HCT116 (cell line): ENCODE measurements at regions not wholly inside any gene's neighbourhood (a gene's known extent, or its start where the extent isn't known, plus 50 kb on each side); places are given as distances from the start of the nearest gene placed in this dataset.
"Not testable (repeated sequence)": the region's sequence is repeated elsewhere in the genome, so short reads cannot be mapped to it uniquely, and the experiment has no call there.

Experiments used
- ATAC-seq: fragments of 200-7000 bp; cut with Tn5 transposase; 2 replicates; pipeline ENCODE4 v1.9.1; 2020; ENCODE audit warnings: mild to moderate bottlenecking, moderate library complexity
- BruUV-seq: library from RNA; stranded (reverse); fragments of 400-500 nt; replicated peaks from 2 replicates; lab custom pipeline; 2021; lab: Mats Ljungman, UMichigan
- CTCF ChIA-PET: fragments of 300-600 bp; sonication (Branson Sonifier 250); formaldehyde crosslinking; loops from one replicate; lab custom pipeline; 2021; ENCODE audit warnings: antibody characterized with exemption; lab: Charles Lee
- POLR2A ChIA-PET: fragments of 300-600, 350-600 bp; sonication (Branson Sonifier 250); formaldehyde crosslinking; loops from one replicate; lab custom pipeline; 2021; ENCODE audit warnings: antibody characterized with exemption; lab: Charles Lee
- RAD21 ChIA-PET, 2 experiments: fragments of 300-600 bp; sonication (Branson Sonifier 250); formaldehyde crosslinking; loops; one replicate each; lab custom pipeline; 2023; ENCODE audit warnings: low total read pairs in 2 of 2; ENCODE audit not compliant: uncharacterized antibody in 2 of 2, unreplicated experiment in 2 of 2, low non-redundant PET in 1 of 2; lab: Charles Lee
- DNase-seq: peaks from one replicate; pipeline ENCODE4 v3.0.0-alpha.2; 2010; ENCODE audit warnings: low read depth, low spot score
- H2AFZ ChIP-seq: fragments of 200-600 bp; shearing (Covaris generic), sonication (generic); 2 replicates; pipeline ENCODE4 v1.6.1; 2017; ENCODE audit warnings: low read depth, mixed run types, mixed read lengths, antibody characterized with exemption, low read length; ENCODE audit not compliant: poor library complexity, severe bottlenecking
- H3K27ac ChIP-seq: 2 replicates; pipeline ENCODE4 v1.5.1; 2012; ENCODE audit warnings: low read depth, low read length
- H3K27me3 ChIP-seq: fragments of 200-600 bp; sonication (generic); 2 replicates; pipeline ENCODE4 v1.6.1; 2016; ENCODE audit warnings: mixed run types, low read length, mixed read lengths; ENCODE audit not compliant: insufficient read depth
- H3K36me3 ChIP-seq, 2 experiments: fragments of 200-500 bp in 1 of 2; fragments of 200-600 bp in 1 of 2; sonication (Bioruptor generic) in 1 of 2; sonication (generic) in 1 of 2; 2 replicates each; pipeline versions ENCODE4 v1.5.1 to v1.6.1; 2014 to 2016; ENCODE audit warnings: low read length in 2 of 2, inconsistent platforms in 1 of 2, mixed read lengths in 1 of 2, mixed run types in 1 of 2; ENCODE audit not compliant: insufficient read depth in 2 of 2, control insufficient read depth in 1 of 2
- H3K4me1 ChIP-seq, 2 experiments: fragments of 200-600 bp in 1 of 2; sonication (generic) in 1 of 2; 2 replicates each; pipeline versions ENCODE4 v1.5.1 to v1.6.1; 2012 to 2017; ENCODE audit warnings: low read length in 2 of 2, inconsistent platforms in 1 of 2, mild to moderate bottlenecking in 1 of 2, mixed read lengths in 1 of 2, mixed run types in 1 of 2, moderate library complexity in 1 of 2; ENCODE audit not compliant: insufficient read depth in 2 of 2, control insufficient read depth in 1 of 2
- H3K4me2 ChIP-seq: fragments of 200-600 bp; sonication (generic); 2 replicates; pipeline ENCODE4 v1.6.1; 2017; ENCODE audit warnings: mixed run types, low read length, mixed read lengths
- H3K4me3 ChIP-seq, 2 experiments: fragments of 200-600 bp in 1 of 2; sonication (generic) in 1 of 2; replicated peaks in 1 of 2; 2 replicates each; pipeline ENCODE4 v1.5.1; 2011 to 2016; ENCODE audit warnings: low read length in 2 of 2, control low read depth in 1 of 2, low read depth in 1 of 2, mild to moderate bottlenecking in 1 of 2, mixed read lengths in 1 of 2, mixed run types in 1 of 2
- H3K79me2 ChIP-seq: fragments of 200-600 bp; sonication (generic); 2 replicates; pipeline ENCODE4 v1.6.1; 2017; ENCODE audit warnings: mild to moderate bottlenecking, mixed run types, low read length, moderate library complexity, mixed read lengths; ENCODE audit not compliant: insufficient read depth
- H3K9ac ChIP-seq: fragments of 200-600 bp; sonication (generic); 2 replicates; pipeline ENCODE4 v1.6.1; 2016; ENCODE audit warnings: low read length, mixed read lengths
- H3K9me2 ChIP-seq: fragments of 200-600 bp; sonication (generic), shearing (Covaris generic); 2 replicates; pipeline ENCODE4 v1.6.1; 2017; ENCODE audit warnings: mixed run types, mild to moderate bottlenecking, moderate library complexity; ENCODE audit not compliant: insufficient read depth
- H3K9me3 ChIP-seq, 2 experiments: fragments of 200-500 bp in 1 of 2; fragments of 200-600 bp in 1 of 2; sonication (Bioruptor generic) in 1 of 2; sonication (generic) in 1 of 2; 2 replicates each; pipeline ENCODE4 v1.6.1; 2014 to 2017; ENCODE audit warnings: low read length in 2 of 2, mixed read lengths in 2 of 2, inconsistent platforms in 1 of 2, low read depth in 1 of 2, mild to moderate bottlenecking in 1 of 2, mixed run types in 1 of 2, moderate library complexity in 1 of 2; ENCODE audit not compliant: control insufficient read depth in 1 of 2, insufficient read depth in 1 of 2
- H4K20me1 ChIP-seq: fragments of 200-600 bp; sonication (generic), shearing (Covaris generic); 2 replicates; pipeline ENCODE4 v1.6.1; 2017; ENCODE audit warnings: mixed run types, mild to moderate bottlenecking, moderate library complexity; ENCODE audit not compliant: insufficient read depth
- CBX3 ChIP-seq: IDR thresholded peaks from 2 replicates; pipeline ENCODE4 v1.6.1; 2012; ENCODE audit warnings: low read depth
- CEBPB ChIP-seq: IDR thresholded peaks from 2 replicates; pipeline ENCODE4 v1.6.1; 2012; ENCODE audit warnings: low read depth
- ELF1 ChIP-seq: IDR thresholded peaks from 2 replicates; pipeline ENCODE4 v1.6.1; 2012; ENCODE audit warnings: low read depth, borderline replicate concordance
- EZH2 ChIP-seq: fragments of 200-600 bp; sonication (generic); IDR thresholded peaks from 2 replicates; pipeline ENCODE4 v1.6.1; 2017; ENCODE audit warnings: antibody characterized with exemption, mixed run types
- POLR2AphosphoS5 ChIP-seq: IDR thresholded peaks from 2 replicates; pipeline ENCODE4 v1.6.1; 2011; ENCODE audit warnings: mild to moderate bottlenecking, low read depth, low read length, moderate library complexity
- RAD21 ChIP-seq: IDR thresholded peaks from 2 replicates; pipeline ENCODE4 v1.6.1; 2012; ENCODE audit warnings: low read depth, mild to moderate bottlenecking
- YY1 ChIP-seq: IDR thresholded peaks from 2 replicates; pipeline ENCODE4 v1.6.1; 2011; ENCODE audit warnings: low read length, low read depth, moderate library complexity, mild to moderate bottlenecking; ENCODE audit not compliant: insufficient replicate concordance; ENCODE audit errors: extremely low read depth
- ZNF274 ChIP-seq: fragments of 200-500 bp; sonication (Bioruptor generic); IDR thresholded peaks from 2 replicates; pipeline ENCODE4 v1.6.1; 2014; ENCODE audit warnings: mild to moderate bottlenecking, low read depth, low read length, inconsistent platforms
- intact Hi-C: fragments of 100-400 bp; cut with micrococcal nuclease; formaldehyde crosslinking; loops from 2 replicates; pipeline ENCODE4 v1.10.0; 2022
- TF ChIP-seq, protein P1 (sequence below): IDR thresholded peaks from 2 replicates; pipeline ENCODE4 v1.6.1; 2012; ENCODE audit warnings: low read depth
- TF ChIP-seq, protein P2 (sequence below): IDR thresholded peaks from 2 replicates; pipeline ENCODE4 v1.6.1; 2012

DNA sequence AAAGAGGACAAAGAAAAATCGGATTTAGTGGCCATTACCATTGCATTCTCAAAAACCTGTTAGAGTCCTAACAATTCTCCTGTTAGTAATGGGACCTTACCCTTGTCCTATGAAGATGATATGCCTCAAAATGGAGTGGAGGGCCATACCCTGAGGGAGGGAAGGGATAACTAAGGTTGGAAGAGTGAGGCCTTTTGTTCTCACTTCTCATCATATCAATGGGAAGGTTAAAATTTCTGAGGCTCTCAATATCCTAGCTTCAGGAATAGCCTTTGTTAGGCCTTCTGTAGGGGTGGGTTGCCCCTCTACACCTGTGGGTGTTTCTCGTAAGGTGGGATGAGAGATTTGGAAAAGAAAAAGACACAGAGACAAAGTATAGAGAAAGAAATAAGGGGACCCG is 109.4 kb upstream of the SGIP1 start:
- H3K9me3 ChIP-seq, RAD21 ChIA-PET, H3K4me1 ChIP-seq, H3K36me3 ChIP-seq, H2AFZ ChIP-seq, H3K9ac ChIP-seq, ATAC-seq, BruUV-seq, intact Hi-C loops, H3K4me2 ChIP-seq, H3K27ac ChIP-seq, H4K20me1 ChIP-seq, DNase-seq, H3K27me3 ChIP-seq, H3K9me2 ChIP-seq, CTCF ChIA-PET, H3K79me2 ChIP-seq, POLR2A ChIA-PET, H3K4me3 ChIP-seq: not testable (repeated sequence)

DNA sequence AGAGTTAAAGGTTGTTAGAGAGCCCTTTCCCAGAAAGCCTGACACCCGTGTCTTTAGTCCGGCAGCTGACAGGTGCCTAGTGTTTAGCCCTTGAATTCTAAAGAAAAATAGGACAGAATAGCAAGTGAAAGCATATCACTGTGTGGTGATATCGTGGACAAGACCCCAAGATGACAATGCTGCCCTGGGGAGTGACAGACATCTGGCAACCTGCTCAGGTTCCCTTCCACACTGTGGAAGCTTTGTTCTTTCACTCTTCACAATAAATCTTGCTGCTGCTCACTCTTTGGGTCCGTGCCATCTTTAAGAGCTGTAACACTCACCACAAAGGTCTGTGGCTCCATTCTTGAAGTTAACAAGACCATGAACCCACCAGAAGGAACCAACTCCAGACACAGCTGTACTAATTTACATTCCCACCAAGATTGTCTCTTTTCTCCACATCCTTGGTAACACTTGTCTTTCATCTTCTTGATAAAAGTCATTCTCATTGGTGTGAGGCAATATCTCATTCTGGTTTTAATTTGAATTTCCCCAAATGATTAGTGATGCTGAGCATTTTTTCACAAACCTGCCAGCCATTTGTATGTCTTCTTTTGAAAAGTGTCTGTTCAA is 107.6 kb upstream of the SGIP1 start:
- Histone ChIP-seq H3K4me3 (no peak overlapping the region), H3K4me1 (no peaks in the 10 kb centered on the region), H3K9me2 (no peaks in the 10 kb centered on the region), H3K9me3 (no peaks in the 10 kb centered on the region; a peak in 1 of 4 replicates), H3K27ac (no peak overlapping the region), H3K9ac (no peak overlapping the region), H2AFZ (no peak overlapping the region), H3K27me3 (no peaks in the 10 kb centered on the region), H4K20me1 (no peaks in the 10 kb centered on the region), H3K79me2 (no peaks in the 10 kb centered on the region), H3K4me2 (no peak overlapping the region), H3K36me3 (no peaks in the 10 kb centered on the region)
- RAD21 ChIA-PET = no interaction called here
- DNase-seq (no peak), ATAC-seq (no peak)
- CTCF ChIA-PET = interaction anchor here (1.3 kb wide), 1 partner anchor 10 kb away, joined by 3 read pairs; no protein-coding TSS in a partner anchor
- POLR2A ChIA-PET = no interaction called here
- BruUV-seq = no TSS peak
- intact Hi-C loops = no loop called here
- TF ChIP-seq RAD21 (no peak), POLR2AphosphoS5 (no peak), EZH2 (no peak), CEBPB (no peak), ZNF274 (no peak), CBX3 (no peak), ELF1 (no peak), YY1 (no peak)
- TF ChIP-seq, protein P1, sequence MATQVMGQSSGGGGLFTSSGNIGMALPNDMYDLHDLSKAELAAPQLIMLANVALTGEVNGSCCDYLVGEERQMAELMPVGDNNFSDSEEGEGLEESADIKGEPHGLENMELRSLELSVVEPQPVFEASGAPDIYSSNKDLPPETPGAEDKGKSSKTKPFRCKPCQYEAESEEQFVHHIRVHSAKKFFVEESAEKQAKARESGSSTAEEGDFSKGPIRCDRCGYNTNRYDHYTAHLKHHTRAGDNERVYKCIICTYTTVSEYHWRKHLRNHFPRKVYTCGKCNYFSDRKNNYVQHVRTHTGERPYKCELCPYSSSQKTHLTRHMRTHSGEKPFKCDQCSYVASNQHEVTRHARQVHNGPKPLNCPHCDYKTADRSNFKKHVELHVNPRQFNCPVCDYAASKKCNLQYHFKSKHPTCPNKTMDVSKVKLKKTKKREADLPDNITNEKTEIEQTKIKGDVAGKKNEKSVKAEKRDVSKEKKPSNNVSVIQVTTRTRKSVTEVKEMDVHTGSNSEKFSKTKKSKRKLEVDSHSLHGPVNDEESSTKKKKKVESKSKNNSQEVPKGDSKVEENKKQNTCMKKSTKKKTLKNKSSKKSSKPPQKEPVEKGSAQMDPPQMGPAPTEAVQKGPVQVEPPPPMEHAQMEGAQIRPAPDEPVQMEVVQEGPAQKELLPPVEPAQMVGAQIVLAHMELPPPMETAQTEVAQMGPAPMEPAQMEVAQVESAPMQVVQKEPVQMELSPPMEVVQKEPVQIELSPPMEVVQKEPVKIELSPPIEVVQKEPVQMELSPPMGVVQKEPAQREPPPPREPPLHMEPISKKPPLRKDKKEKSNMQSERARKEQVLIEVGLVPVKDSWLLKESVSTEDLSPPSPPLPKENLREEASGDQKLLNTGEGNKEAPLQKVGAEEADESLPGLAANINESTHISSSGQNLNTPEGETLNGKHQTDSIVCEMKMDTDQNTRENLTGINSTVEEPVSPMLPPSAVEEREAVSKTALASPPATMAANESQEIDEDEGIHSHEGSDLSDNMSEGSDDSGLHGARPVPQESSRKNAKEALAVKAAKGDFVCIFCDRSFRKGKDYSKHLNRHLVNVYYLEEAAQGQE = no peak
- TF ChIP-seq, protein P2, sequence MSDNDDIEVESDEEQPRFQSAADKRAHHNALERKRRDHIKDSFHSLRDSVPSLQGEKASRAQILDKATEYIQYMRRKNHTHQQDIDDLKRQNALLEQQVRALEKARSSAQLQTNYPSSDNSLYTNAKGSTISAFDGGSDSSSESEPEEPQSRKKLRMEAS = no peak
